Kidney glomerular epithelial cell (primary cell): ENCODE measurements at regions not wholly inside any gene's neighbourhood (a gene's known extent, or its start where the extent isn't known, plus 50 kb on each side); places are given as distances from the start of the nearest gene placed in this dataset.
"Not testable (repeated sequence)": the region's sequence is repeated elsewhere in the genome, so short reads cannot be mapped to it uniquely, and the experiment has no call there.

Source experiments
- DNase-seq: peaks from one replicate; lab custom pipeline; 2025; lab: John Stamatoyannopoulos, UW

DNA sequence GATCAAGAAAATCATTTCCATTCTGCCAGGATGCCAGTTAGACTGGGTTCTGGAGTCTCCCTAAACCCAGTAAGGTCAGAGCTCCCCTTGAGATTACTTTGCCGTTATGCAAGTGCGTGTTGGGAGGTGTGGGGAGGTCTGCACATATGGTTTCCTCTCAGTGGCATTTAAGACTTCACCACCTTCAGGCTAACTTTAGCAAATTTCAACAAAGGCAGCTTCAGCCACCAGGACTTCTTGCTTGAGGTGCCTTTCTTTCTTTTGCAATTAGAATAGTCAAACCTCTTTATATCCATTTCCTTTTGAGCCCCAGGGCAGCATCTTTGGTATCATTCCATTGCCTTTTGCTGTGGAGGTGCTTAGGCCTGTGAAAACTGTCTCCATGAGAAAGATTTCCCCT lies 117.2 kb upstream of the CCND2 start:
- DNase-seq: no peak

DNA sequence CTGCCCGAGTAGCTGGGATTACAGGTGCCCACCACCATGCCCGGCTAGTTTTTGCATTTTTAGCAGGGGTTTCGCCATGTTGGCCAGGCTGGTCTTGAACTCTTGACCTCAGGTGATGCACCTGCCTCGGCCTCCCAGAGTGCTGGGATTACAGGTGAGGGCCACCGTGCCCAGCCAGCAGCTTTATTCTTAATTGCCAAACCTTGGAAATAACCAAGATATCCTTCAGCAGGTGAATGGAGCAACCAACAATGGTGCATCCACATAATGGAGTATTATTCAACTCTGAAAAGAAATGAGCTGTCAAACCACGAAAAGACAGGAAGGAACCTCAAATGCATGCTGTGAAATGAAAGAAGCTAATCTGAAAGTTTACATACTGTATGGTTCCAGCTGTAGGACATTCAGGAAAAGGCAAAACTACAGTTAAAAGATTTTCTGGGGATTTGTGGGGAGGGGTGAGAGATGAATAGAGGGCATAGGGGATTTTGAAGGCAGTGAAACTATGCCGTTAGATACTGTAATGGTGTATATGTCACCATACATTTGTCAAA lies 118.8 kb upstream of the CCND2 start:
- DNase-seq: no peak

DNA sequence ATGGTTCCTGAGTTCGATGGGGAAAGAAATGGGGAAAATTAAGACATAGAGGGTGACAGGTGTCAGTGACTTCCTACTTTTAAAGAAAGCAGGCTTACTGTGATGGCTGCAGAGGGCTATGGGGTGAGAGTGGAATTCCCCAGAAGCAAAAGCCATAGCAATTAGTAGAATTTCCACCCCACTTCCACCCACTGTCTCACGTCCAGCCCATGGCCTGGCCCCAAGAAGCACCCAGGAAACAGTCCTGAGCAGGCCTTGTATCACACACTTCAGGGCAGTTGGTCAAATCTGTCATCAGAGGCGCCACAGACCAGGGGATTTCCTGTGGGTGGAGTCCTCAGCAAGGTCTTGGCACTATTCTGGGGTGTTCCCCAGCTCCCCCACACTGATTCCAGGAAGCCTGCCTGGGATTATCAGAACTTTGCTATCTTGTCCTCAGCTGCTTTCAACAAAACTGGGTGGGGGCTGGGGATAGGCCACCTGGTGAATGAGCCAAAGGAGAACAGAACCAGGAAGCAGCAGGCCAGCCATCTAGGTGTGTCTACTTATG lies 120.1 kb upstream of the CCND2 start:
- no peak for DNase-seq

DNA sequence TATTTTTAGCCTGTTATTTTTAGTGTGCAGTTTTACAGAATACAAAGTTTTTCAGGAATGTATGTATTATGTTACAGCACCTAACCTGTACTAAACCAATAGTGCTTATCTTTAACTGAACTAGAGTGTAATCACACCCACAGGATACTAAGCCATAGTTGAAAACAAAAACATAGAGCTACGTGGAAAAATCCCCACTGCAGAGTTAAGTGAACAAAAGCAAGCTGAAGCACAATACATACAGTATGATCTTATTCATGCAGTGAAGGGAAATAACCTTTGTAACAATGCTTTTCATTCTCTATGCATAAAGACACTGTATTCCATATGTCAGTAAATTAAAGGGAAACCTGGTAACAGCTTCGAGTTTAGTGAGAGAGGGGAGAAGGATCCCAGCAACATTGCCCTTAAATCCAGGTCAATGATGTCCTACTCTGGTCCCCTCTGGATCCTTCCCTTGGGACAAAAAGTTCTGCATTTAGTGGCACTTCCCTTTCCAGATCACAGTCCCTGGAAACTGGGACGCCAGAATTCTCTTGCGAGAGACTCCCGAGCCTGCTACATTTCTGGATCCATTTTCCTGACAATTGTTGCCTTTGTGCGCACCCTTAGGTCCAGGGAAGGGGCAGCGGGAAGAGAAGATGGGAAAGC lies 121.3 kb upstream of the CCND2 start:
- no peak for DNase-seq

DNA sequence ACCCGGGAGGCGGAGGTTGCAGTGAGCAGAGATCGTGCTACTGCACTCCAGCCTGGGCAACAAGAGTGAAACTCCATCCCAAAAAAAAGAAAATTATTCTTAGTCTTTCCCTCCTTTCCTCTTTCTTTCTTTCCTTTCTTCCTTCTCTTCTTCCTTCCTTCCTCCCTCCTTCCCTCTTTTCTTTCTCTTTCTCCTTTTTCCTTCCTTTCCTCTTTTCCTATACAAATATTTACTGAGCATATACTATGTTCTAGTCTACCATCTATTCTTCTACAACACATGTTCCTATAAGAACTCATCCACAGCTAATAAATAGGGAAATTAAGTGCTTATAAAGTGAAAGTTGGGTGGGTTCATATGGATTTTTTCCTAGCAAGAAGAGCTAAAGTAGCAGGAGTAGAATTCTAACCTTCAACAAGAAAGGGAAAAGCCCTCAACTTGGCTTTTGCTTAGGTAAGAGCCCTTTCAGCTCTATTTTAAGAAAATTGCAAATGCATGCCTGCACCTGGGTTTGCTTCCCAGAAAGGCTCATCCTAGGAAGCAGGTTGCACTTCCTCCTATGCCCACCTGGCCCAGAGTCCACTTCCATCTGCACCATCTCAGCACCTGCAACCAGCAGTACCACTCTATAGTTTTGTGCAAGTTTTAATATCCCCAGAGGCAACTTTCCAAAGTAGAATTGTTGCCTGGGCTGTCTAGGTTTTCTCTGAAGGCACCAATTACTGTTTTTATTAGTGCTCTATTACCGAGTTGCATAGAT lies 122.0 kb upstream of the CCND2 start:
- DNase-seq: no peak

DNA sequence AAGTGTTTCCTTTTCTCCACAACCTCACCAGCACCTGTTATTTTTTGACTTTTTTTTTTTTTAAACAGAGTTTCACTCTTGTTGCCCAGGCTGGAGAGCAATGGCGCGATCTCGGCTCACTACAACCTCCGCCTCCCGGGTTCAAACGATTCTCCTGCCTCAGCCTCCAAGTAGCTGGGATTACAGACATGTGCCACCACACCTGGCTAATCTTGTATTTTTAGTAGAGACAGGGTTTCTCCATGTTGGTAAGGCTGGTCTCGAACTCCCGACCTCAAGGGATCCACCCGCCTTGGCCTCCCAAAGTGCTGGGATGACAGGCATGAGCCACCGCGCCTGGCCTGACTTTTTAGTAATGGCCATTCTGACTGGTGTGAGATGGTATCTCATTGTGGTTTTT lies 123.2 kb upstream of the CCND2 start:
- not testable (repeated sequence) for DNase-seq

DNA sequence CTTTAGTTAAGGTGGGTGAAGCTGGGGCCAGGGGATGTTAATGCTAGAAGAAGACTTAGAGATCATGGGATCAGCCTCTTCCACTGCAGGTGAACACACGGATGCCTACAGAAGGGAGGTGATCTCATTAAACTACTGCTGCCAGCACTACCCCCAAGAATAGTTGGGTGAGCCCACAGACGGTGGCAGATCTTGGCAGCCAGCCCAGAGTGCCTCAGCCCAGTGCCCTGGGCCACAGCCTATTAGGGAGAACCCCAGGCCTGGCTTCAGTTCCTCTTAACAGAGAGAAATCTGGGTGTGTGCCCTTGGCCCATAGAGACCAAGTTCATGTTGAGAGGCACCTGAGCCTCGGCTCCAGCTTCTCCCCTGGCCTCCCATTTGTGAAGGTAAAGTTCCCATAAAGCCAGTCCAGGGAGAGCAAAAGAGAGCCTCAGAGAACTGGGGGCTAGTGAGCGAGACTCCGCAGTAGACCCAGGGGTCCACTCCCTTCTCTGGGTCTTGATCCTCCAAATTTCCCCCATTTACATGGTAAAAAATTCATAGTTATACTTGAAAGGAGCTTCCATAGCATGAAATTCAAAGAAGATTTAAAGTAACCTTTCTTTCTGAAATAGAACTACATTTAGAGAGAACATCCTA lies 125.0 kb upstream of the CCND2 start:
- DNase-seq: no peak

DNA sequence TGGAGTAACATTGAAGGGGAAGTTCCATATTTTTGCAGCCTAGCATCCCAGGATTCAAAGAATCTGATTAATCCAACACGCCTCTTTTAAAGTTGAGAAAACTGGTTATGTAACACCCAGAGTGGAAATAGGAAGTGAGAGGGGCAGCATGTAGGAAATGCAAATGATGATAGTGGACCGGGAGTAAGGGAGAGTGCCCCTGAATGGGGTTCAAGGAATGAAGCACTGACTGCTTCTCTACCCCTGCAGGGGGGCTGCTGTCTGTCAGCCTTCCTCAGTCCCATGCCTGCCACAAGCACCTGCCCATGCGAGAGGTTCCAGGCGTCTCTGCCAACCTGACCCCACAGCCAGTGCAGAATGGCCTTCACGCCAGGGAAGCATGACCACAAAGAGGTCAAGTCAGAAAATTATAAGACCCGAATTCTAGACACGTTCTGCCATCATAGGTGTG lies 126.5 kb upstream of the CCND2 start:
- DNase-seq: no peak

DNA sequence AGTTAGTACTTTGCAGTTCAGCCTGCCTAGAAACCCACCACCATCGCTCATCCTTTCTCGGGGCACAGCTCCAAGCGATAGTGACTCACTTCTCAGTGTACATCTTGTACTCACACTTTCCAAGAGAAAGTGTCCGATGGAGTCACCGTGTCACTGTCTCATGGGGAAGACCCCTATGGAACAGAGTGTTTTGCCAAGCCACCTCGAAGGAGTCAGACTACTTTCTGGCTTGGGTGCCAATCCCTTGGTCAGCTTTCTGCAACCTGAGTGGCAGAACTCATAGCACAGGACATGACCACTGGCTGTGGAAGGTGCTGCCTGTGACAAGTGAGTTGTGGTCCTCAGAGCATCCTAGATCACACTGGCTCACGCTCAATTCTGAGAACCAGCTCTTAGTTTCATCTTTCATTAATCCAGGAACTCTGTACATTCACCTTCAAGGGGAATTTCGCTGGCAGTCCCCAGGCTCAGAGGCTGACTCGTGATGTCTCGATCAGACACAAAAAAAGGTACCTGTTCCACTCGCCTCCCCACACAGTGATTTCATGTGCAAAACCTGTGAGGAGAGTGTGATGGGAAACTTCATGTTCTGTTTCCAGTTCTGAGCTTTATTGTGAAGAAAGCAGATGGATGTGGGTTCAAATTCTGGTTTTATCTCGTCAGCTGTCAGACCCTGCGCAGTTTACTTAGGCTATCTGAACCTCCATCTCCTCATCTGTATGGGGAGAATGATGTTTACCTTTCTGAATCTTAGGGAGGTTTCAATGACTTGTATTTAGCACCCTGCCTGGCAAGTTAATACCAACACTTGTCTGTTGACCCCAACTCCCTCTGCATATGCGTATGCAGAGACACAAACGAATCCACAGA lies 127.3 kb upstream of the CCND2 start:
- DNase-seq: no peak

DNA sequence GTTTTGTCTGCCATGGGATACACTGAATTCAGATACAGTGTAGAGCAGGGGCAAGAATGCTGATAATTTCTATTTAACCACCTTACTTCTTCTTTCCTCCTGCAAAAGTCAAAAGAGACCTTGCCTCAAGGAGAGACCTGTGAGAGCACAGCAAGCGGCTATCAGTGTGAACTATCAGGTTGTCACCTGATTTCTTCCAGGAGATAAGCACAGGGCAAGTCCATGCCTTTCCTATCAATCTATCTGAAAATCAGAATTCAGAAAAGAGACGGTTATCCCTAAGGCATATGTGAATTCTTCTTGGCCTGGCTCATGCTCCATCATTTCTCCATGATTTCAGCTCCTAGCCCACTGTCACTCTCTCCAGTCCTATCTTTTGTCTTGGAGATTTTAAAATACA lies 128.9 kb upstream of the CCND2 start:
- DNase-seq: no peak

DNA sequence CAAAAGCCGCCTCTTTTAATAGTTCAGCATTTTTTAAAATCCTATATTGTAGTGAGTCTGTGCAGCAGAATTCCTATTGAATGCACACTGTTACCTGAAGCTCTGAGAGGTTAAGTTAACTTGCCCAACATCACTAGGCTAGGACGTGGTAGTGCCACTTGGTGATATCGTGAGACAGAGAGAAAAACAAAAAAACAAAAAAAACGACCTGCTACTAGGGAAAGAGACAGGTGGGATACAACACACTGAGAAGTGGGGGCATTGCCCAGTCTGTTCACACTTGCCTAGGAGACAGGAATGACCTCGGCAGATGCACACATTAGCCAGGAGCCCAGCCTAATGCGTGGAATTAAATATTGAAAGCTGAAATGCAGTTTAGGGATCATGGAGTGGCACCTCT lies 129.7 kb upstream of the CCND2 start:
- DNase-seq: no peak

DNA sequence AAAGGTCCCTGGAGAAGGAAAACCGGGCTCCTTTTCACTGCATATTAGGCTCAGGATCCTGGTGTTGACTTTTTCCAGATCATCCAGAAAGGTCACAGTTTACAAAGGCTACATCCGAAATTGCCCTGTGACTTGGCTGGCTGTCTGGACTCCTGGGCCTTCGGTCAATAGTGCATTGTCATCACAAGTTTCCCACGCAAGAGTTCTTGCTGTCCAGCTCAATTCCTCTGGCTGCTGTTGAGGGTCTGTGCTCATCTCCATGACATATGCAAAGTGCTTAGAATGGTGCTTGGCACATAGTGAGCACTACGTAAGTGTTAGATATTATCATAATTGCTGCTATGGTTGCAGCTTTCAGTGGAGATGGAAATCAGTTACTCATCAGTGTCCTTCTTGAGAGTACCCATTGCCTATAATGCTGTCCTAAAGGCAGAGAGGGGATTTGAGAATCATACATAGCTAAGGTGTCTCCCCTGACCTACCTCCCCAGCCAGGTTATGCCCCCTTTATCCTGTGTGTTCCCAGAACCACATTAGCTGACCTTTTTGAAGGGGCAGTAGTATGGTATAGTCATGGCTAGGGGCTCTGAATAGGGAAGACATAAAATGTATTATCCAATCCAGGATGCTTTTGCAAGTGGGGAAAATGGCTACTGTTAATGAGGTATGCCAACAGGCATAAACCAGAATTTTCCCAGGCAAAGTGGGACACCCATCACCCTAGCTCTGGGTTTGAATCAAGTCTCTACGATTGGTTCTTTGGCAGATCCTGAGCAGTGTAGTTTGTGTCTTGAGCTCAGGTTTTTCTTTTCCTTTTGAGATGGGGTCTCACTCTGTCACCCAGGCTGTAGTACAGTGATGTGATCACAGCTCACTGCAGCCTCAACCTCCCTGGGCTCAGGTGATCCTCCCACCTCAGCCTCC lies 132.0 kb upstream of the CCND2 start:
- no peak for DNase-seq

DNA sequence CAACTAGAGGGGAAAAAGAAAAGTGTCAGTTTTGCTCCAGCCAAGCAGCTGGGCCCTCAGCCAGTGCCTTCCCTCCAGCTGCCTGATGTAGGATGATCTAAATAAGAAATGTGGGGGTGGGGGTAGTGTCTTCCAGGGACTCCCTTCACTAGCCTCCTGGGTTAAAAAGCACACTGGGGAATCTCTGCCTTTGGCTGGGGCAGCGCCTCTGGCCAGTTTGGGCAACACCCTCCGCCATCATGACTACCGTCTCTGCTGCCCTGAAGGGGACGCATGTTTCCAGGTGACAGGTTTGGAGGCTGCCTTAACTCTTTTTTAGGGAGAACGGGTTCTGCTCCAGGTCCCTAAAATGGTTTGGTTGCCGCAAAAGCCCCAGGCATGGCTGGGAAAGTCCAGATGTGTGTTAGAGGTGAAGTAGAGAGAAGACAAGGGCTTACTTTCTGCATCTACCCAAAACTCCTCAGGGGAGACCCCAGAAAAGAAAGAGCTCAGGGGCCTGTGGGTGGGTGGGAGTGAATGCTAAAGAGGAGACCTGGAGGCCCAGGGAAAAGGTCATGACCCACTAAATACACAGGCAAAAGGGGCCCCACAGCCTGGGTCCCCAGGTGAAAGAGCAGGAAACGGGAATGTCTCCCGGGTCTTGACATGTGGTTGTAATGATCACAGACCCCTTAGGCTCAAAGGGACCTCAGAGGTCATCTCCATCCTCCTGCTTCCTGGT lies 132.8 kb upstream of the CCND2 start:
- DNase-seq: no peak

DNA sequence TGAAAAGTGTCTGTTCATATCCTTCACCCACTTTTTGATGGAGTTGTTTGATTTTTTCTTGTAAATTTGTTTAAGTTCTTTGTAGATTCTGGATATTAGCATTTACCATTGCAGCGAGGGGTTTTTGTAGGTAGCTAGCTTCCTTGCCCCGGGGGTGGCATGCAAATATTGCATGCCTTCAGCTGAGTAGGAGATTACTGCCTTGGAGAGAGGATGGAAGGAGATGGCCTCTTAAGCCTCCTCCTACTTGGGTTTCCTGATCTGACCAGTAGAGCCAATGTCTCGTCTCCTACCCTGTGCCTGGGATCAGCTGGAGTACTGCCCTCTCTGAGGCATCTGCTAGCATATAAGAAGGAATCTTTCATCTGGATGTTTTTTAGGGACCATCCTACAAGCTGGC lies 134.4 kb upstream of the CCND2 start:
- DNase-seq: no peak

DNA sequence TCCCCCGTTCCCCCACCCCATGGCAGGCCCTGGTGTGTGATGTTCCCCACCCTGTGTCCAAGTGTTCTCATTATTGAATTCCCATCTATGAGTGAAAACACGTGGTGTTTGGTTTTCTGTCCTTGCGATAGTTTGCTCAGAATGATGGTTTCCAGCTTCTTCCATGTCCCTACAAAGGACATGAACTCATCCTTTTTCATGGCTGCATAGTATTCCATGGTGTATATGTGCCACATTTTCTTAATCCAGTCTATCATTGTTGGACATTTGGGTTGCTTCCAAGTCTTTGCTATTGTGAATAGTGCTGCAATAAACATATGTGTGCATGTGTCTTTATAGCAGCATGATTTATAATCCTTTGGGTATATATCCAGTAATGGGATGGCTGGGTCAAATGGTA lies 135.0 kb upstream of the CCND2 start:
- DNase-seq: not testable (repeated sequence)

DNA sequence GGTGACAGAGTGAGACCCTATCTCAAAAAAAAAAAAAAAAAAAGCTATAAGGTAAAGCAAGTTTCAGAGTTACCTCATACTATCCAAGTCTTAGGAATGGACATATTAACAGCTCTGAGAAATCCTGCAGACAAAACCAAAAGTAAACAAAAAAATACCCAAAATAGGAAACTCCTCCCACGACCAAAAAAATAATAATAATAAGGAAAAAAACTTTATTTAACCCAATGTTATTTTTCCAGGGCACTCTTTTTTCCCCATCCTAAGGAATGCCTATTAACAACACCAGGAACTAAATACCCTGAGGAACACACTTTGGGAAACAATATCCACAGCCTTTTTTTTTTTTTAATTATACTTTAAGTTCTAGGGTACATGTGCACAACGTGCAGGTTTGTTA lies 135.5 kb upstream of the CCND2 start:
- no peak for DNase-seq

DNA sequence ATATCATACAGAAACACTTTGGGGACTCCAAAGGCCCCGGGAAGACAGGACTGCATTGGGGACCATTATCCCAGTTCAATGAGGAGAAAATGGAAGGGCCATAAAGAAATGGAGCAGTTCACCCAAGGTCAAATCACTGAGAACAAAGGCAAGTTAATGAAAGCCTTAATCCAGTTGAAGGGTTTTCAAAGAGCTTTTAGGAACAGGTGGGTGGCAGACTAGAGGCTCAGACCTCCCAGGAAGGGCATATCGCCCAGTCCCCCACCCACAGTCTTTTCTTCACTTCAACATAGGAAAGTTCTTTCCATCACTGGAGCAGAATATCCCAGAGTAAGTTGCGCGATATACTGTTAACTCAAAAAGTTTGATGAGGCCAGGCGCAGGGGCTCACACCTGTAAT lies 136.1 kb upstream of the CCND2 start:
- DNase-seq: no peak

DNA sequence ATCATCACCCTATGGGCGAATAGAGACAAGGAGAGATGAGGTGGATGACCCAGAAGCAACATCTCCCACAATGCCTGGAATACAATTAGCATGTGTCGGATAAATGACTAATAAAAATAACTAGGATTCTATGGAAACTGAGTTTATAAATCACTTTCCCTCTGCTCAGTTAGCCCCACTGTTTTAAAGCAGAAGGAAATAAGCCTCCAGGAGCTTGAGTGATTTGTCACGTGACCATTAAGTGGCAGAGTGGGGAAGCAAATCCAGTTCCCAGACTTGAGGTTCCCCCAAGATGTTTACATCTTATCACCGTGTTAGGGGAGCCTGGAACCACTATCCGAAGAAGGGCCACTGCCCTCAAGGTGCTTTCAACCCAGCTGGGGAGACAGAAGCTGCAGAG lies 136.5 kb upstream of the CCND2 start:
- peak; percentile 33 for DNase-seq

DNA sequence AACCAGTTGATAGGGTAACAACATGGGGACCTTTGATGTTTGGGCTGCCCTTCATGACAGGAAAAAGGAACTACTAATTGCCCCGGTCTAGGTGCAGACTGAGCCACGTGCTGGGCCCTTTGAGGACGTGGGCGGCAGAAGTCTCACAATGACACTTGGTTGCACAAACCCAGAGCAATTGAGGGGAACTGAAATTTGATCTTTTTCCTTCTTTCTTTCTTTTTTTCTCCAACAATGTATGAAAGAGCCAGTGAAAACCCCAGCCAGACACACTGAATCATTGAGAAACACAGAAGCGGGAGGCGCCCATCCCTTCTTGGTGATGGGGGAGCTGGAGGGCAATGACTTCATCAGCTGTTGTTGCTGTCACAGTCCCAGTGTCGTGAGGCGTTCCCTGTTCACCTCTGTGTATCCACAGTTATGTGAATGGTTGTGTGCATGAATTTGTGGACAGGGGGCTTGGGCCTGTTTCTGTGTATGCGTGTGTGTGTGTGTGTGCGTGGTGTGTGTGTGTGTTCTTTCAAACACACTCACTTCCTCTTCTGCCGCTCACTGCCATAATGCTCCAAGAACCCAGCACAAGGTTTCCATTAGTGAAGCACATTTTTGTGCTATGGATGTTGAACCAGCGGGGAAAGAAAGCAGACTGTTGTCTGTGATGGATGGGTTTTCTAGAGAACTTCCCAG lies 137.5 kb upstream of the CCND2 start:
- peak; percentile 44 for DNase-seq
